ENCODE measurements at regions not wholly inside any gene's neighbourhood (a gene's known extent, or its start where the extent isn't known, plus 50 kb on each side); places are given as distances from the start of the nearest gene placed in this dataset.

GRCh38 chr2:52210161-52210560 lies 1178.2 kb upstream of the NRXN1 start:
- Histone ChIP-seq H2BK120ac (ENCODE audit: low read depth, low read length) (no peak overlapping the region), H2BK5ac (ENCODE audit: low read length) (no peak overlapping the region), H2BK15ac (ENCODE audit: low read length) (no peak overlapping the region), H4K91ac (ENCODE audit: low read depth, low read length, poor library complexity) (no peak overlapping the region), H3K9me3 (replicated peaks in 1 of 2; ENCODE audit: control insufficient read depth in 2 of 2, insufficient read depth in 1 of 2, low read depth in 1 of 2, low read length in 2 of 2) (no peaks in the 10 kb centered on the region), H3K4me3 (ENCODE audit: low read length in 2 of 2) (no peak overlapping the region), H3K79me1 (ENCODE audit: low read depth, low read length) (no peaks in the 10 kb centered on the region), H3K4me2 (ENCODE audit: insufficient read depth, low read length, poor library complexity, severe bottlenecking) (no peak overlapping the region), H3K27me3 (ENCODE audit: control insufficient read depth in 3 of 3, insufficient read depth in 3 of 3, low read depth in 1 of 3, low read length in 3 of 3) (no peaks in the 10 kb centered on the region), H2AFZ (ENCODE audit: low read length) (no peak overlapping the region), H3K9ac (ENCODE audit: low read depth, low read length, poor library complexity) (no peak overlapping the region), H3K4me1 (ENCODE audit: control insufficient read depth in 2 of 2, insufficient read depth in 1 of 2, low read depth in 1 of 2, low read length in 2 of 2) (no peaks in the 10 kb centered on the region), H3K36me3 (replicated peaks in 1 of 2; ENCODE audit: control insufficient read depth in 2 of 2, insufficient read depth in 2 of 2, low read length in 2 of 2) (no peaks in the 10 kb centered on the region), H3K14ac (ENCODE audit: low read length) (no peak overlapping the region), H3K27ac (replicated peaks; ENCODE audit: low read length) (no peak overlapping the region), H3K4ac (ENCODE audit: low read length) (no peak overlapping the region), H4K8ac (ENCODE audit: low read depth, low read length) (no peak overlapping the region), H2AK5ac (ENCODE audit: low read depth, low read length) (no peak overlapping the region), H2BK12ac (ENCODE audit: low read length) (no peak overlapping the region), H3K23ac (ENCODE audit: low read depth, low read length, poor library complexity) (no peak overlapping the region), H3K18ac (ENCODE audit: low read length) (no peak overlapping the region)
- no CpG with 5 or more reads among the region's 1 CpG for WGBS, 2 donors (ENCODE audit: extremely low coverage in 2 of 2, insufficient read length in 2 of 2, insufficient replicate concordance in 1 of 2)
- DNase-seq (ENCODE audit: low spot score), result no peak

- Histone ChIP-seq H2BK120ac (ENCODE audit: low read depth, low read length) (no peak overlapping the region), H2BK12ac (ENCODE audit: low read length) (no peak overlapping the region), H3K27me3 (ENCODE audit: control insufficient read depth in 3 of 3, insufficient read depth in 3 of 3, low read depth in 1 of 3, low read length in 3 of 3) (no peaks in the 10 kb centered on the region), H2AK5ac (ENCODE audit: low read depth, low read length) (no peak overlapping the region), H3K36me3 (replicated peaks in 1 of 2; ENCODE audit: control insufficient read depth in 2 of 2, insufficient read depth in 2 of 2, low read length in 2 of 2) (no peaks in the 10 kb centered on the region), H2AFZ (ENCODE audit: low read length) (no peak overlapping the region), H3K4ac (ENCODE audit: low read length) (no peak overlapping the region), H3K4me1 (ENCODE audit: control insufficient read depth in 2 of 2, insufficient read depth in 1 of 2, low read depth in 1 of 2, low read length in 2 of 2) (no peaks in the 10 kb centered on the region), H3K23ac (ENCODE audit: low read depth, low read length, poor library complexity) (no peak overlapping the region), H3K4me3 (ENCODE audit: low read length in 2 of 2) (no peak overlapping the region), H3K9ac (ENCODE audit: low read depth, low read length, poor library complexity) (no peak overlapping the region), H2BK5ac (ENCODE audit: low read length) (no peak overlapping the region), H3K4me2 (ENCODE audit: insufficient read depth, low read length, poor library complexity, severe bottlenecking) (no peak overlapping the region), H2BK15ac (ENCODE audit: low read length) (no peak overlapping the region), H3K14ac (ENCODE audit: low read length) (no peak overlapping the region), H3K18ac (ENCODE audit: low read length) (no peak overlapping the region), H4K8ac (ENCODE audit: low read depth, low read length) (no peak overlapping the region), H3K27ac (replicated peaks; ENCODE audit: low read length) (no peak overlapping the region), H3K79me1 (ENCODE audit: low read depth, low read length) (no peaks in the 10 kb centered on the region), H3K9me3 (replicated peaks in 1 of 2; ENCODE audit: control insufficient read depth in 2 of 2, insufficient read depth in 1 of 2, low read depth in 1 of 2, low read length in 2 of 2) (no peaks in the 10 kb centered on the region), H4K91ac (ENCODE audit: low read depth, low read length, poor library complexity) (no peak overlapping the region)
- WGBS, 2 donors (ENCODE audit: extremely low coverage in 2 of 2, insufficient read length in 2 of 2, insufficient replicate concordance in 1 of 2), result no CpG with 5 or more reads among the region's 2 CpGs
- DNase-seq (ENCODE audit: low spot score), result no peak
Measured at GRCh38 chr2:52194342-52194741, 1162.4 kb upstream of the NRXN1 start.

- H3K9me3 ChIP-seq (replicated peaks in 1 of 2; ENCODE audit: control insufficient read depth in 2 of 2, insufficient read depth in 1 of 2, low read depth in 1 of 2, low read length in 2 of 2), result no peaks in the 10 kb centered on the region
- H3K79me1 ChIP-seq (ENCODE audit: low read depth, low read length), result no peaks in the 10 kb centered on the region
- no peak overlapping the region for H4K91ac ChIP-seq (ENCODE audit: low read depth, low read length, poor library complexity)
- no peak overlapping the region for H3K4me3 ChIP-seq (ENCODE audit: low read length in 2 of 2)
- H3K36me3 ChIP-seq (replicated peaks in 1 of 2; ENCODE audit: control insufficient read depth in 2 of 2, insufficient read depth in 2 of 2, low read length in 2 of 2), result no peaks in the 10 kb centered on the region
- no peak overlapping the region for H2AK5ac ChIP-seq (ENCODE audit: low read depth, low read length)
- H3K9ac ChIP-seq (ENCODE audit: low read depth, low read length, poor library complexity), result no peak overlapping the region
- H2BK15ac ChIP-seq (ENCODE audit: low read length), result no peak overlapping the region
- H3K27ac ChIP-seq (replicated peaks; ENCODE audit: low read length), result no peak overlapping the region
- no peak overlapping the region for H2BK5ac ChIP-seq (ENCODE audit: low read length)
- DNase-seq (ENCODE audit: low spot score), result no peak
- no peak overlapping the region for H4K8ac ChIP-seq (ENCODE audit: low read depth, low read length)
- WGBS, 2 donors (ENCODE audit: extremely low coverage in 2 of 2, insufficient read length in 2 of 2, insufficient replicate concordance in 1 of 2), result no CpG with 5 or more reads among the region's 2 CpGs
- no peak overlapping the region for H3K4ac ChIP-seq (ENCODE audit: low read length)
- H3K14ac ChIP-seq (ENCODE audit: low read length), result no peak overlapping the region
- no peaks in the 10 kb centered on the region for H3K4me1 ChIP-seq (ENCODE audit: control insufficient read depth in 2 of 2, insufficient read depth in 1 of 2, low read depth in 1 of 2, low read length in 2 of 2)
- no peaks in the 10 kb centered on the region for H3K27me3 ChIP-seq (ENCODE audit: control insufficient read depth in 3 of 3, insufficient read depth in 3 of 3, low read depth in 1 of 3, low read length in 3 of 3)
- no peak overlapping the region for H3K4me2 ChIP-seq (ENCODE audit: insufficient read depth, low read length, poor library complexity, severe bottlenecking)
- no peak overlapping the region for H3K18ac ChIP-seq (ENCODE audit: low read length)
- no peak overlapping the region for H2BK120ac ChIP-seq (ENCODE audit: low read depth, low read length)
- no peak overlapping the region for H2AFZ ChIP-seq (ENCODE audit: low read length)
- H3K23ac ChIP-seq (ENCODE audit: low read depth, low read length, poor library complexity), result no peak overlapping the region
- no peak overlapping the region for H2BK12ac ChIP-seq (ENCODE audit: low read length)
Measured at GRCh38 chr2:52193804-52194203, 1161.9 kb upstream of the NRXN1 start.

GRCh38 chr2:52192656-52193055 lies 1160.7 kb upstream of the NRXN1 start:
- H3K4me1 ChIP-seq (ENCODE audit: control insufficient read depth in 2 of 2, insufficient read depth in 1 of 2, low read depth in 1 of 2, low read length in 2 of 2), result no peaks in the 10 kb centered on the region
- no peak overlapping the region for H4K91ac ChIP-seq (ENCODE audit: low read depth, low read length, poor library complexity)
- no peak overlapping the region for H3K9ac ChIP-seq (ENCODE audit: low read depth, low read length, poor library complexity)
- no peak overlapping the region for H4K8ac ChIP-seq (ENCODE audit: low read depth, low read length)
- H3K14ac ChIP-seq (ENCODE audit: low read length), result no peak overlapping the region
- no peak overlapping the region for H2BK15ac ChIP-seq (ENCODE audit: low read length)
- no peak overlapping the region for H3K4me2 ChIP-seq (ENCODE audit: insufficient read depth, low read length, poor library complexity, severe bottlenecking)
- no peak overlapping the region for H3K23ac ChIP-seq (ENCODE audit: low read depth, low read length, poor library complexity)
- H3K9me3 ChIP-seq (replicated peaks in 1 of 2; ENCODE audit: control insufficient read depth in 2 of 2, insufficient read depth in 1 of 2, low read depth in 1 of 2, low read length in 2 of 2), result no peaks in the 10 kb centered on the region
- no peak overlapping the region for H2BK120ac ChIP-seq (ENCODE audit: low read depth, low read length)
- no peaks in the 10 kb centered on the region for H3K36me3 ChIP-seq (replicated peaks in 1 of 2; ENCODE audit: control insufficient read depth in 2 of 2, insufficient read depth in 2 of 2, low read length in 2 of 2)
- H2BK5ac ChIP-seq (ENCODE audit: low read length), result no peak overlapping the region
- H2AFZ ChIP-seq (ENCODE audit: low read length), result no peak overlapping the region
- H3K27me3 ChIP-seq (ENCODE audit: control insufficient read depth in 3 of 3, insufficient read depth in 3 of 3, low read depth in 1 of 3, low read length in 3 of 3), result no peaks in the 10 kb centered on the region
- H2AK5ac ChIP-seq (ENCODE audit: low read depth, low read length), result no peak overlapping the region
- H3K4me3 ChIP-seq (ENCODE audit: low read length in 2 of 2), result no peak overlapping the region
- H3K4ac ChIP-seq (ENCODE audit: low read length), result no peak overlapping the region
- WGBS, 2 donors (ENCODE audit: extremely low coverage in 2 of 2, insufficient read length in 2 of 2, insufficient replicate concordance in 1 of 2), result no CpG with 5 or more reads among the region's 4 CpGs
- H3K27ac ChIP-seq (replicated peaks; ENCODE audit: low read length), result no peak overlapping the region
- no peak for DNase-seq (ENCODE audit: low spot score)
- no peaks in the 10 kb centered on the region for H3K79me1 ChIP-seq (ENCODE audit: low read depth, low read length)
- no peak overlapping the region for H2BK12ac ChIP-seq (ENCODE audit: low read length)
- no peak overlapping the region for H3K18ac ChIP-seq (ENCODE audit: low read length)

All from neuronal stem cell (in vitro differentiated cells).